Osteocyte (in vitro differentiated cells): ENCODE measurements at regions not wholly inside any gene's neighbourhood (a gene's known extent, or its start where the extent isn't known, plus 50 kb on each side); places are given as distances from the start of the nearest gene placed in this dataset.

ENCODE experiments used
- DNase-seq: peaks from one replicate; pipeline ENCODE4 v3.0.0; 2021; ENCODE audit warnings: mixed read lengths; ENCODE audit not compliant: unreplicated experiment; ENCODE audit errors: extremely low spot score
- H3K27ac Mint-ChIP-seq: one replicate; pipeline ENCODE4 v1.8.0; 2021; ENCODE audit warnings: mild to moderate bottlenecking, mixed read lengths; ENCODE audit not compliant: unreplicated experiment
- H3K27me3 Mint-ChIP-seq: one replicate; pipeline ENCODE4 v1.8.0; 2021; ENCODE audit warnings: mixed read lengths; ENCODE audit not compliant: unreplicated experiment
- H3K36me3 Mint-ChIP-seq: one replicate; pipeline ENCODE4 v1.8.0; 2021; ENCODE audit warnings: mixed read lengths; ENCODE audit not compliant: unreplicated experiment
- H3K4me1 Mint-ChIP-seq: one replicate; pipeline ENCODE4 v1.8.0; 2021; ENCODE audit warnings: mixed read lengths; ENCODE audit not compliant: unreplicated experiment
- H3K4me3 Mint-ChIP-seq: one replicate; pipeline ENCODE4 v1.8.0; 2021; ENCODE audit warnings: mild to moderate bottlenecking, moderate library complexity, mixed read lengths; ENCODE audit not compliant: unreplicated experiment
- H3K9me3 Mint-ChIP-seq: one replicate; pipeline ENCODE4 v1.8.0; 2021; ENCODE audit warnings: mixed read lengths; ENCODE audit not compliant: unreplicated experiment
- CTCF ChIP-seq: fragments of 200-600 bp; sonication (generic); IDR thresholded peaks from 2 replicates; pipeline ENCODE4 v1.5.0; 2021; ENCODE audit warnings: antibody characterized with exemption, mild to moderate bottlenecking, moderate library complexity

- Mint-ChIP-seq H3K9me3 (peaks cover 3% of the 10 kb centered on the region), H3K27me3 (no peaks in the 10 kb centered on the region), H3K36me3 (no peaks in the 10 kb centered on the region)
Observed at GRCh38 chr9:119698535-119698934, 329.3 kb upstream of the BRINP1 start.

GRCh38 chr9:119697996-119698395, 328.8 kb upstream of the BRINP1 start:
- Mint-ChIP-seq H3K9me3 (peaks cover 6% of the 10 kb centered on the region), H3K27me3 (no peaks in the 10 kb centered on the region), H3K27ac (no peak overlapping the region)

More at GRCh38 chr9:119698535-119698934, 329.3 kb upstream of the BRINP1 start:
- Mint-ChIP-seq H3K4me1 (no peaks in the 10 kb centered on the region), H3K4me3 (no peak overlapping the region), H3K27ac (no peak overlapping the region)
- no peak for TF ChIP-seq CTCF
- DNase-seq: no peak

GRCh38 chr9:119689879-119690278, 320.6 kb upstream of the BRINP1 start:
- no peak for TF ChIP-seq CTCF
- Mint-ChIP-seq H3K27ac (no peak overlapping the region), H3K27me3 (no peaks in the 10 kb centered on the region)

More at GRCh38 chr9:119697996-119698395, 328.8 kb upstream of the BRINP1 start:
- DNase-seq: no peak
- H3K4me3 Mint-ChIP-seq: no peak overlapping the region
- H3K4me1 Mint-ChIP-seq: no peaks in the 10 kb centered on the region
- no peaks in the 10 kb centered on the region for H3K36me3 Mint-ChIP-seq
- no peak for TF ChIP-seq CTCF

DNA sequence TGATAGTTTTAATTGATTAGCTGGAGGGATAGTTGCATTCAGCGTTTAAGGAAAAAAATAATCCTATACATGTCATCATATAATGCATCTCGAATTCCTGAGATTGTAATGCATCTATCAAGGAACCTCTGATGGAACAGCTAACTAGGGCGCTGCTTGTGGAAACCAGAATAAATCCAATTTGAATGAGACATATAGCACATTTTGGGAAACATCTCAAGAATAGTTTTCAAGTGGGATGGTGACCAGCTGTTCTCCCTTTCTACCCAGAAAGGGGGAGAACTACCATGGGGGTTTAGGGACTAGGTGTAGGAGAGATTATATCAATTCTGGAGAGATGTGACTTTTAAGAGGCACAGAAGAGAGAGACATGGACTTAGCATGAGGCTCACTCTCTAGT, 319.3 kb upstream of the BRINP1 start:
- DNase-seq: no peak
- Mint-ChIP-seq H3K4me1 (no peaks in the 10 kb centered on the region), H3K4me3 (no peak overlapping the region), H3K36me3 (no peaks in the 10 kb centered on the region), H3K9me3 (peaks cover 17% of the 10 kb centered on the region), H3K27me3 (no peaks in the 10 kb centered on the region), H3K27ac (no peak overlapping the region)
- no peak for TF ChIP-seq CTCF

More at GRCh38 chr9:119689879-119690278, 320.6 kb upstream of the BRINP1 start:
- peaks cover 17% of the 10 kb centered on the region for H3K9me3 Mint-ChIP-seq
- no peaks in the 10 kb centered on the region for H3K36me3 Mint-ChIP-seq
- DNase-seq: no peak
- no peak overlapping the region for H3K4me3 Mint-ChIP-seq
- H3K4me1 Mint-ChIP-seq: no peaks in the 10 kb centered on the region

DNA sequence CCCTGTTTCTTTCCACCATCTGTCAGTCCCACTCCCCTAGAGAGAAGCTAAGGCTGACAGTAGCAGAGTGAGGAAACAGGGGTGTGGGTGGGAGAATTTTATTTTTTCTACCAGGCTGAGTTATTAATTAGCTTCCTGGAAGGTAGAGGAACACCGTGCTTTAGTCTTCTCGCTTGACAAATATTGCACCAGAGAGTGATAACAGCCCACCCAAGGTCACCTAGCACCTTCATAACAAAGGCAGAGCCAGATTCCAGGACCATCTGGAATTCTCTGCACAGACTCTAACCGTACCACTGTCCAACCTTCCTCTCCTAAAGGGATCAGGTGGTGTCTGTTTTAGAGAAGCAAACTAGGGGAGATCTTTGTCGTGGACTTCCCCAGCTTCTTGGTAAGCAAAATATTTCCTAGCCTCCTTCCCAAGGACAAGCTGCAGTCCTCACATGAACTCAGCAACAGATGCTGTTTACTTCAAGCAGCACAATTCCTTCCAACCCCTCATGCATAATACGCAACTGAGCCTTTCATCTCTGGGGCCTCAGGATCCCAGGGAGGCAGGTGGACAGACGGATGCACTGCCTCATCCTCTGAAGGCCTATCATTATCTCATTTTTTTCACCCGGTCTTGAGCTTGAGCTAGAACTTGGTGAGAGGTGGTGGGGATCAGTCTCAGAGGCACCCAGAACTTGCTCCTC, 308.7 kb upstream of the BRINP1 start:
- H3K27ac Mint-ChIP-seq: no peak overlapping the region
- H3K4me1 Mint-ChIP-seq: no peaks in the 10 kb centered on the region
- H3K27me3 Mint-ChIP-seq: no peaks in the 10 kb centered on the region
- DNase-seq: no peak
- H3K9me3 Mint-ChIP-seq: peaks cover 5% of the 10 kb centered on the region
- H3K4me3 Mint-ChIP-seq: no peak overlapping the region
- TF ChIP-seq CTCF: no peak
- H3K36me3 Mint-ChIP-seq: no peaks in the 10 kb centered on the region
